ENCODE measurements at regions not wholly inside any gene's neighbourhood (a gene's known extent, or its start where the extent isn't known, plus 50 kb on each side); places are given as distances from the start of the nearest gene placed in this dataset.
"Not testable (repeated sequence)": the region's sequence is repeated elsewhere in the genome, so short reads cannot be mapped to it uniquely, and the experiment has no call there.

DNA sequence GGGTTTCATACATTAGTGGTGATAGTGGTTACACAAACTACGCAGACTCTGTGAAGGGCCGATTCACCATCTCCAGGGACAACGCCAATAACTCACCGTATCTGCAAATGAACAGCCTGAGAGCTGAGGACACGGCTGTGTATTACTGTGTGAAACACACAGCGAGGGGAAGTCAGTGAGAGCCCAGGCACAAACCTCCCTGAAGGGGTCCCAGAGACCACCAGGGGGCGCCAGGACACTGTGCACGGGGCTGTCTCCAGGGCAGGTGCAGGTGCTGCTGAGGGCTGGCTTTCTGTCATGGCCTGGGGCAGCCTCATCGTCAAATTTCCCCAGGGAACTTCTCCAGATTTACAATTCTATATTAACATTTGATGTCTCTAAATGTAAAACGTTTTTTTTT is 184.6 kb upstream of the TP53TG3C start:
- H3K4me1 ChIP-seq; H3K9me3 Mint-ChIP-seq; H3K4me1 Mint-ChIP-seq; H3K36me3 Mint-ChIP-seq; H3K4me3 ChIP-seq; H2AFZ ChIP-seq (replicated peaks); H3K9ac ChIP-seq; H3F3A ChIP-seq (ENCODE audit: low read depth); H3K36me3 ChIP-seq; H3K9me3 ChIP-seq (ENCODE audit: low read depth); H3K79me2 ChIP-seq (ENCODE audit: low read depth); H3K27ac Mint-ChIP-seq; H3K4me2 ChIP-seq; H4K20me1 ChIP-seq (ENCODE audit: low read depth); H3K27me3 Mint-ChIP-seq (ENCODE audit: insufficient read depth, low read depth); H3K4me3 Mint-ChIP-seq; H3K27me3 ChIP-seq; DNase-seq (ENCODE audit: low spot score); H3K27ac ChIP-seq: not testable (repeated sequence)

- not testable (repeated sequence) for H3F3A ChIP-seq (ENCODE audit: low read depth); H3K36me3 ChIP-seq; H3K27me3 ChIP-seq; H3K9me3 ChIP-seq (ENCODE audit: low read depth); H3K4me1 Mint-ChIP-seq; H3K36me3 Mint-ChIP-seq; H3K27me3 Mint-ChIP-seq (ENCODE audit: insufficient read depth, low read depth); H3K27ac ChIP-seq; H3K79me2 ChIP-seq (ENCODE audit: low read depth); H3K4me1 ChIP-seq; DNase-seq (ENCODE audit: low spot score); H3K9ac ChIP-seq; H3K27ac Mint-ChIP-seq; H3K4me3 ChIP-seq; H3K4me2 ChIP-seq; H3K4me3 Mint-ChIP-seq; H2AFZ ChIP-seq (replicated peaks); H3K9me3 Mint-ChIP-seq; H4K20me1 ChIP-seq (ENCODE audit: low read depth)
These were observed 166.9 kb upstream of the TP53TG3C start for GRCh38 chr16:33027121-33027520.

DNA sequence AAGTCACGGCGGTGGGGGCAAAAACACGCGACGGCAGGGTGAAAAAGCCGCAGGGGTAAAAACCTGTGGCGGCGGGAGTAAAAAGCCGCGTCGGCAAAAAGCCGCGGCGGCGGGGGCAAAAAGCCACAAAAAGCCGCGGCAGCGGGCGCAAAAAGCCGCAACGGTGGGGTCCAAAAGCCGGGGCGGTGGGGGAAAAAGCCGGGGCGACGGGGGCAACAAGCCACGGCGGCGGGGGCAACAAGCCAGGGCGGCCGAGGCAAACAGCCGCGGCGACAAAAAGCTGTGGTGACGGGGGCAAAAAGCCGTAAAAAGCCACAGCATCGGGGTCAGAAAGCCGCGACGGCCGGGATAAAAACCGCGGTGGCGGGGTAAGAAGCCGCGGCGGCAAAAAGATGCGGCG is 166.1 kb upstream of the TP53TG3C start:
- DNase-seq (ENCODE audit: low spot score); H3K9me3 Mint-ChIP-seq; H3K4me3 Mint-ChIP-seq; H3K4me3 ChIP-seq; H3K9ac ChIP-seq; H3K4me2 ChIP-seq; H3K9me3 ChIP-seq (ENCODE audit: low read depth); H3K27ac ChIP-seq; H4K20me1 ChIP-seq (ENCODE audit: low read depth); H3K36me3 Mint-ChIP-seq; H3K27me3 Mint-ChIP-seq (ENCODE audit: insufficient read depth, low read depth); H2AFZ ChIP-seq (replicated peaks); H3K4me1 ChIP-seq; H3K79me2 ChIP-seq (ENCODE audit: low read depth); H3F3A ChIP-seq (ENCODE audit: low read depth); H3K4me1 Mint-ChIP-seq; H3K27me3 ChIP-seq; H3K27ac Mint-ChIP-seq; H3K36me3 ChIP-seq: not testable (repeated sequence)

- H3K4me2 ChIP-seq; H3K27ac Mint-ChIP-seq; H3K36me3 Mint-ChIP-seq; H3K79me2 ChIP-seq (ENCODE audit: low read depth); H3F3A ChIP-seq (ENCODE audit: low read depth); H2AFZ ChIP-seq (replicated peaks); H3K9me3 ChIP-seq (ENCODE audit: low read depth); H3K36me3 ChIP-seq; H3K9ac ChIP-seq; H4K20me1 ChIP-seq (ENCODE audit: low read depth); H3K4me1 ChIP-seq; H3K4me3 ChIP-seq; H3K27ac ChIP-seq; H3K27me3 ChIP-seq; H3K4me1 Mint-ChIP-seq; H3K27me3 Mint-ChIP-seq (ENCODE audit: insufficient read depth, low read depth); H3K4me3 Mint-ChIP-seq; H3K9me3 Mint-ChIP-seq: not testable (repeated sequence)
- peak; percentile 0 for DNase-seq (ENCODE audit: low spot score)
These were observed 165.2 kb upstream of the TP53TG3C start for GRCh38 chr16:33028707-33029390.

- not testable (repeated sequence) for H3K27ac Mint-ChIP-seq; H3K36me3 ChIP-seq; H3K79me2 ChIP-seq (ENCODE audit: low read depth); DNase-seq (ENCODE audit: low spot score); H3K27me3 Mint-ChIP-seq (ENCODE audit: insufficient read depth, low read depth); H4K20me1 ChIP-seq (ENCODE audit: low read depth); H3K9me3 ChIP-seq (ENCODE audit: low read depth); H3K27me3 ChIP-seq; H3K36me3 Mint-ChIP-seq; H3K4me3 ChIP-seq; H3K4me3 Mint-ChIP-seq; H2AFZ ChIP-seq (replicated peaks); H3K27ac ChIP-seq; H3K9me3 Mint-ChIP-seq; H3K4me1 Mint-ChIP-seq; H3F3A ChIP-seq (ENCODE audit: low read depth); H3K9ac ChIP-seq; H3K4me2 ChIP-seq; H3K4me1 ChIP-seq
These were observed 145.2 kb upstream of the TP53TG3C start for GRCh38 chr16:33048849-33049248.

DNA sequence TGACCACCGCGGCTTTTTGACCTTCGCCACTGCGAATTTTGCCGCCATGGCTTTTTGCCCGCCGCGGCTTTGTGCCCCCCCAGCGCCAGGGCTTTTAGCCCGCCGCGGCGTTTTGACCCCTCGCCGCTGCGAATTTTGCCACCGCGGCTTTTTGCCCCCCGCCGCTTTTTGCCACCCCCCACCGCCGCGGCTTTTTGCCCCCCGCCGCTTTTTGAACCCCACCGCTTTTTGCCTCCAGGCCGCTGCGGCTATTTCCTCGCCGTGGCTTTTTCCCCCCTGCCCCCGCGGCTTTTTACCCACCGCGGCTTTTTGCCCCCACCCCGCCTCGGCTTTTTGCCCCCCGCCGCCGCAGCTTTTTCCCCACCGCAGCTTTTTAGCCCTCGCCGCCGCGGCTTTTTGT is 134.8 kb upstream of the TP53TG3C start:
- Histone ChIP-seq H3K27ac (no peak overlapping the region), H3K27me3 (no peaks in the 10 kb centered on the region), H3K9ac (no peak overlapping the region), H3K9me3 (ENCODE audit: low read depth) (peaks cover 2% of the 10 kb centered on the region), H3K36me3 (no peaks in the 10 kb centered on the region), H3F3A (ENCODE audit: low read depth) (no peaks in the 10 kb centered on the region), H2AFZ (replicated peaks) (no peak overlapping the region), H3K4me1 (no peaks in the 10 kb centered on the region), H4K20me1 (ENCODE audit: low read depth) (no peaks in the 10 kb centered on the region), H3K4me3 (no peak overlapping the region), H3K4me2 (no peak overlapping the region), H3K79me2 (ENCODE audit: low read depth) (no peaks in the 10 kb centered on the region)
- Mint-ChIP-seq H3K27ac (no peak overlapping the region), H3K27me3 (ENCODE audit: insufficient read depth, low read depth) (no peaks in the 10 kb centered on the region), H3K36me3 (no peaks in the 10 kb centered on the region), H3K4me3 (no peak overlapping the region), H3K9me3 (no peaks in the 10 kb centered on the region), H3K4me1 (no peaks in the 10 kb centered on the region)
- TF ChIP-seq EZH2 (IDR thresholded peaks at IDR 0.05) (no peak), CTCF (IDR thresholded peaks at IDR 0.05) (no peak), EZH2phosphoT487 (IDR thresholded peaks at IDR 0.05) (no peak)
- DNase-seq (ENCODE audit: low spot score): no peak

DNA sequence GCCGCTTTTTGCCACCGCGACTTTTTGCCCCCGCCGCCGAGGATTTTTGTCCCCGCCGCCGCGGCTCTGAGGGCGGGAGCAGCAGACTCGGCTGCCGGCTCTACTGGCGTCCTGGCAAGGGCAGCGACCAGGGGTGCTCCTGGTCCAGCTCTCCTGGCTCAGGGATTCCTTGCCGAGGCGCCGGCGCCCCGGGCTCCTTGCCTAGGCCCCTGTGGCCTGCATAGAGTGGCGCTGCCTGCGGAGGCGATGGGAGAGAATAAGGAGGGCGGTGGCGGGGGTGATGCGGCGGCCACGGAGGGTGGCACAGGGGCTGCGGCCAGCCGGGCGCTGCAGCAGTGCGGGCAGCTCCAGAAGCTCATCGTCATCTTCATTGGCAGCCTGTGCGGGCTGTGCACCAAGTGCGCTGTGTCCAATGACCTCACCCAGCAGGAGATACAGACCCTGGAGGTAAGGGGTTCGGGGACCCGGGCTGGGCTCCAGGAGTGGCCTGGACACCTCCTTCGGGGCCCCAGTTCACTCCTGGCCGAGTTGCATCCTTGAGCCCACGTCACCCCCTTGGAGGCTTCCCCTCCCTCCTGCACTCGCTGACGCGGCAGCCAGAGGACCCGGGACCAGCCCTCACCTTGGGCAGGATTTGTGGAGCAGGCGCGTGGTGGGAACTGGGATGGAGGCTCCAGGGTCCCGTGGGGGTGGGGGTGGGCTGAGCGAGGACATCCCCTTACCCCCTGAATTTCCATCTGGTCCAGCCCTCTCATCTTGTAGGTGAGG is 134.2 kb upstream of the TP53TG3C start:
- not testable (repeated sequence) for H3K27me3 Mint-ChIP-seq (ENCODE audit: insufficient read depth, low read depth); H3K4me1 ChIP-seq; H3K36me3 Mint-ChIP-seq; H3K36me3 ChIP-seq; H3K9me3 ChIP-seq (ENCODE audit: low read depth); H3K9me3 Mint-ChIP-seq; H4K20me1 ChIP-seq (ENCODE audit: low read depth); H2AFZ ChIP-seq (replicated peaks); H3K27ac ChIP-seq; H3K4me1 Mint-ChIP-seq; H3K27ac Mint-ChIP-seq; DNase-seq (ENCODE audit: low spot score); H3K79me2 ChIP-seq (ENCODE audit: low read depth); H3K4me3 Mint-ChIP-seq; H3K27me3 ChIP-seq; H3F3A ChIP-seq (ENCODE audit: low read depth); H3K4me2 ChIP-seq; H3K4me3 ChIP-seq; H3K9ac ChIP-seq

Data from neural progenitor cell (in vitro differentiated cells).